WTC11 (cell line): ENCODE measurements at regions not wholly inside any gene's neighbourhood (a gene's known extent, or its start where the extent isn't known, plus 50 kb on each side); places are given as distances from the start of the nearest gene placed in this dataset.

Experiments used
- ATAC-seq: fragments of 200-7000 bp; cut with Tn5 transposase; 2 replicates; pipeline ENCODE4 v1.10.0; 2021; ENCODE audit warnings: mild to moderate bottlenecking, moderate library complexity
- CTCF ChIA-PET: fragments of 300-600 bp; sonication (Branson Sonifier 250); formaldehyde crosslinking; loops from one replicate; lab custom pipeline; 2021; ENCODE audit warnings: antibody characterized with exemption; lab: Charles Lee
- POLR2A ChIA-PET: fragments of 350-600 bp; sonication (Branson Sonifier 250); formaldehyde crosslinking; loops from one replicate; lab custom pipeline; 2021; ENCODE audit warnings: antibody characterized with exemption; lab: Charles Lee
- DNase-seq: peaks from one replicate; pipeline ENCODE4 v3.0.0; 2021; ENCODE audit warnings: low spot score
- H3K27ac Mint-ChIP-seq: 2 replicates; pipeline ENCODE4 v1.8.0; 2021; ENCODE audit warnings: mixed read lengths
- H3K27me3 Mint-ChIP-seq: 2 replicates; pipeline ENCODE4 v1.8.0; 2021; ENCODE audit warnings: low read depth, mild to moderate bottlenecking, moderate library complexity, mixed read lengths
- H3K36me3 Mint-ChIP-seq: 2 replicates; pipeline ENCODE4 v1.8.0; 2021; ENCODE audit warnings: mixed read lengths
- H3K4me1 Mint-ChIP-seq: 2 replicates; pipeline ENCODE4 v1.8.0; 2022; ENCODE audit warnings: mixed read lengths
- H3K4me3 Mint-ChIP-seq: 2 replicates; pipeline ENCODE4 v1.8.0; 2021; ENCODE audit warnings: mild to moderate bottlenecking, moderate library complexity, mixed read lengths
- H3K9me3 Mint-ChIP-seq: 2 replicates; pipeline ENCODE4 v1.8.0; 2021; ENCODE audit warnings: mixed read lengths
- ATF1 ChIP-seq: sonication (generic); formaldehyde crosslinking; IDR thresholded peaks from 2 replicates; pipeline ENCODE4 v1.8.1; 2023; ENCODE audit warnings: mild to moderate bottlenecking, moderate library complexity, missing genetic modification reagents
- ESRRA ChIP-seq: sonication (generic); formaldehyde crosslinking; IDR thresholded peaks from 2 replicates; pipeline ENCODE4 v1.8.1; 2022; ENCODE audit warnings: mild to moderate bottlenecking, missing genetic modification reagents, borderline replicate concordance
- FOXJ3 ChIP-seq: sonication (generic); formaldehyde crosslinking; IDR thresholded peaks from 2 replicates; pipeline ENCODE4 v1.9.0; 2021; ENCODE audit warnings: missing genetic modification reagents, mild to moderate bottlenecking, borderline replicate concordance
- FOXP1 ChIP-seq: sonication (generic); formaldehyde crosslinking; IDR thresholded peaks from 2 replicates; pipeline ENCODE4 v1.8.0; 2022; ENCODE audit warnings: missing genetic modification reagents, mild to moderate bottlenecking, moderate library complexity, borderline replicate concordance
- JUN ChIP-seq: sonication (generic); formaldehyde crosslinking; IDR thresholded peaks from 2 replicates; pipeline ENCODE4 v1.8.0; 2023; ENCODE audit warnings: mild to moderate bottlenecking, missing genetic modification reagents
- KAT7 ChIP-seq: sonication (generic); formaldehyde crosslinking; IDR thresholded peaks from 2 replicates; pipeline ENCODE4 v1.8.1; 2023; ENCODE audit warnings: missing genetic modification reagents, mild to moderate bottlenecking, borderline replicate concordance
- MXD4 ChIP-seq: fragments of 250-450 bp; sonication (Bioruptor Pico); IDR thresholded peaks from 2 replicates; pipeline ENCODE4 v1.8.0; 2021; ENCODE audit warnings: mild to moderate bottlenecking, moderate library complexity, borderline replicate concordance
- NFATC4 ChIP-seq: fragments of 250-450 bp; sonication (Bioruptor Pico); IDR thresholded peaks from 2 replicates; pipeline ENCODE4 v1.9.0; 2021; ENCODE audit warnings: mild to moderate bottlenecking
- NR3C1 ChIP-seq: sonication (generic); formaldehyde crosslinking; conservative IDR thresholded peaks from 2 replicates; pipeline ENCODE4 v1.8.1; 2023; ENCODE audit warnings: low read depth, mild to moderate bottlenecking, missing genetic modification reagents
- ZNF121 ChIP-seq: sonication (generic); formaldehyde crosslinking; IDR thresholded peaks from 2 replicates; pipeline ENCODE4 v1.8.0; 2023; ENCODE audit warnings: missing genetic modification reagents
- ZNF219 ChIP-seq: sonication (generic); formaldehyde crosslinking; IDR thresholded peaks from 2 replicates; pipeline ENCODE4 v1.8.0; 2023; ENCODE audit warnings: missing genetic modification reagents, mild to moderate bottlenecking, borderline replicate concordance
- ZNF263 ChIP-seq: sonication (generic); formaldehyde crosslinking; IDR thresholded peaks from 2 replicates; pipeline ENCODE4 v1.8.1; 2022; ENCODE audit warnings: low read depth, mild to moderate bottlenecking, moderate library complexity, missing genetic modification reagents
- TF ChIP-seq, protein P1 (sequence below): sonication (generic); formaldehyde crosslinking; IDR thresholded peaks from 2 replicates; pipeline ENCODE4 v1.8.1; 2023; ENCODE audit warnings: mild to moderate bottlenecking, missing genetic modification reagents, moderate library complexity
- TF ChIP-seq, protein P2 (sequence below): sonication (generic); formaldehyde crosslinking; IDR thresholded peaks from 2 replicates; pipeline ENCODE4 v1.8.0; 2022; ENCODE audit warnings: missing genetic modification reagents
- TF ChIP-seq, protein P3 (sequence below): sonication (generic); formaldehyde crosslinking; IDR thresholded peaks from 2 replicates; pipeline ENCODE4 v1.8.0; 2022; ENCODE audit warnings: mild to moderate bottlenecking, missing genetic modification reagents
- TF ChIP-seq, protein P4 (sequence below): sonication (generic); formaldehyde crosslinking; IDR thresholded peaks from 2 replicates; pipeline ENCODE4 v1.8.0; 2023; ENCODE audit warnings: missing genetic modification reagents
- TF ChIP-seq, protein P5 (sequence below): sonication (generic); formaldehyde crosslinking; IDR thresholded peaks from 2 replicates; pipeline ENCODE4 v1.8.0; 2023; ENCODE audit warnings: mild to moderate bottlenecking, missing genetic modification reagents
- TF ChIP-seq, protein P6 (sequence below): sonication (generic); formaldehyde crosslinking; IDR thresholded peaks from 2 replicates; pipeline ENCODE4 v1.8.0; 2022; ENCODE audit warnings: mild to moderate bottlenecking, missing genetic modification reagents
- TF ChIP-seq, protein P7 (sequence below): sonication (generic); formaldehyde crosslinking; IDR thresholded peaks from 2 replicates; pipeline ENCODE4 v1.8.1; 2023; ENCODE audit warnings: mild to moderate bottlenecking, missing genetic modification reagents

DNA sequence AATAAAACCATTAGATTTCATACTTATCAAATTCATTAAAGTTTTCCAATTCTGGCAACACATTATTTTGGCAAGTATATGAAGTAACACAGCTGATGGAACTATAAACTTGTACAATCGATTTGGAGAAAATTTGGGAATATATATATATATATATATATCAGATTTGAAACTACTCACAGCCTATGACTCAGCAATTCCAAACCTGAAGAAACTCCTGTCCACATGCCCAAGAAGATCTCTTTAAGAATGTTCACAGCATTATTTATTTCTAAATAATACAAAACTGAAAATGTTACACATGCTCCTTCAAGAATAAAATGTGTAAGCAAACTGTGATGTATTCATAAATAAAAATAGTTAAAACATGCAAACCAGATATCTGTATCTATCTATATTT, 270.1 kb downstream of the TFAP2A start:
- H3K27ac Mint-ChIP-seq: no peak overlapping the region
- peaks cover 29% of the 10 kb centered on the region for H3K4me1 Mint-ChIP-seq
- POLR2A ChIA-PET: interaction anchor here (0.6 kb wide), 1 partner anchor 67 kb away, joined by 3 read pairs; no protein-coding TSS in a partner anchor
- no peak for ATAC-seq
- DNase-seq: no peak
- H3K36me3 Mint-ChIP-seq: no peaks in the 10 kb centered on the region
- H3K9me3 Mint-ChIP-seq: no peaks in the 10 kb centered on the region
- no peaks in the 10 kb centered on the region for H3K27me3 Mint-ChIP-seq
- TF ChIP-seq NFATC4 (CRISPR knock-in tag) (no peak), FOXJ3 (CRISPR knock-in tag) (no peak), ESRRA (CRISPR knock-in tag) (no peak), NR3C1 (CRISPR knock-in tag) (no peak), JUN (CRISPR knock-in tag) (no peak), MXD4 (CRISPR knock-in tag) (no peak), ZNF121 (CRISPR knock-in tag) (no peak), FOXP1 (no peak), KAT7 (CRISPR knock-in tag) (no peak), ZNF263 (CRISPR knock-in tag) (no peak), ZNF219 (CRISPR knock-in tag) (no peak), ATF1 (no peak)
- TF ChIP-seq, protein P1, sequence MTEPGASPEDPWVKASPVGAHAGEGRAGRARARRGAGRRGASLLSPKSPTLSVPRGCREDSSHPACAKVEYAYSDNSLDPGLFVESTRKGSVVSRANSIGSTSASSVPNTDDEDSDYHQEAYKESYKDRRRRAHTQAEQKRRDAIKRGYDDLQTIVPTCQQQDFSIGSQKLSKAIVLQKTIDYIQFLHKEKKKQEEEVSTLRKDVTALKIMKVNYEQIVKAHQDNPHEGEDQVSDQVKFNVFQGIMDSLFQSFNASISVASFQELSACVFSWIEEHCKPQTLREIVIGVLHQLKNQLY: no peak
- TF ChIP-seq, protein P2, sequence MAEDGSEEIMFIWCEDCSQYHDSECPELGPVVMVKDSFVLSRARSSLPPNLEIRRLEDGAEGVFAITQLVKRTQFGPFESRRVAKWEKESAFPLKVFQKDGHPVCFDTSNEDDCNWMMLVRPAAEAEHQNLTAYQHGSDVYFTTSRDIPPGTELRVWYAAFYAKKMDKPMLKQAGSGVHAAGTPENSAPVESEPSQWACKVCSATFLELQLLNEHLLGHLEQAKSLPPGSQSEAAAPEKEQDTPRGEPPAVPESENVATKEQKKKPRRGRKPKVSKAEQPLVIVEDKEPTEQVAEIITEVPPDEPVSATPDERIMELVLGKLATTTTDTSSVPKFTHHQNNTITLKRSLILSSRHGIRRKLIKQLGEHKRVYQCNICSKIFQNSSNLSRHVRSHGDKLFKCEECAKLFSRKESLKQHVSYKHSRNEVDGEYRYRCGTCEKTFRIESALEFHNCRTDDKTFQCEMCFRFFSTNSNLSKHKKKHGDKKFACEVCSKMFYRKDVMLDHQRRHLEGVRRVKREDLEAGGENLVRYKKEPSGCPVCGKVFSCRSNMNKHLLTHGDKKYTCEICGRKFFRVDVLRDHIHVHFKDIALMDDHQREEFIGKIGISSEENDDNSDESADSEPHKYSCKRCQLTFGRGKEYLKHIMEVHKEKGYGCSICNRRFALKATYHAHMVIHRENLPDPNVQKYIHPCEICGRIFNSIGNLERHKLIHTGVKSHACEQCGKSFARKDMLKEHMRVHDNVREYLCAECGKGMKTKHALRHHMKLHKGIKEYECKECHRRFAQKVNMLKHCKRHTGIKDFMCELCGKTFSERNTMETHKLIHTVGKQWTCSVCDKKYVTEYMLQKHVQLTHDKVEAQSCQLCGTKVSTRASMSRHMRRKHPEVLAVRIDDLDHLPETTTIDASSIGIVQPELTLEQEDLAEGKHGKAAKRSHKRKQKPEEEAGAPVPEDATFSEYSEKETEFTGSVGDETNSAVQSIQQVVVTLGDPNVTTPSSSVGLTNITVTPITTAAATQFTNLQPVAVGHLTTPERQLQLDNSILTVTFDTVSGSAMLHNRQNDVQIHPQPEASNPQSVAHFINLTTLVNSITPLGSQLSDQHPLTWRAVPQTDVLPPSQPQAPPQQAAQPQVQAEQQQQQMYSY (CRISPR knock-in tag): no peak
- TF ChIP-seq, protein P3, sequence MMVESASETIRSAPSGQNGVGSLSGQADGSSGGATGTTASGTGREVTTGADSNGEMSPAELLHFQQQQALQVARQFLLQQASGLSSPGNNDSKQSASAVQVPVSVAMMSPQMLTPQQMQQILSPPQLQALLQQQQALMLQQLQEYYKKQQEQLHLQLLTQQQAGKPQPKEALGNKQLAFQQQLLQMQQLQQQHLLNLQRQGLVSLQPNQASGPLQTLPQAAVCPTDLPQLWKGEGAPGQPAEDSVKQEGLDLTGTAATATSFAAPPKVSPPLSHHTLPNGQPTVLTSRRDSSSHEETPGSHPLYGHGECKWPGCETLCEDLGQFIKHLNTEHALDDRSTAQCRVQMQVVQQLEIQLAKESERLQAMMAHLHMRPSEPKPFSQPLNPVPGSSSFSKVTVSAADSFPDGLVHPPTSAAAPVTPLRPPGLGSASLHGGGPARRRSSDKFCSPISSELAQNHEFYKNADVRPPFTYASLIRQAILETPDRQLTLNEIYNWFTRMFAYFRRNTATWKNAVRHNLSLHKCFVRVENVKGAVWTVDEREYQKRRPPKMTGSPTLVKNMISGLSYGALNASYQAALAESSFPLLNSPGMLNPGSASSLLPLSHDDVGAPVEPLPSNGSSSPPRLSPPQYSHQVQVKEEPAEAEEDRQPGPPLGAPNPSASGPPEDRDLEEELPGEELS (CRISPR knock-in tag): no peak
- TF ChIP-seq, protein P4, sequence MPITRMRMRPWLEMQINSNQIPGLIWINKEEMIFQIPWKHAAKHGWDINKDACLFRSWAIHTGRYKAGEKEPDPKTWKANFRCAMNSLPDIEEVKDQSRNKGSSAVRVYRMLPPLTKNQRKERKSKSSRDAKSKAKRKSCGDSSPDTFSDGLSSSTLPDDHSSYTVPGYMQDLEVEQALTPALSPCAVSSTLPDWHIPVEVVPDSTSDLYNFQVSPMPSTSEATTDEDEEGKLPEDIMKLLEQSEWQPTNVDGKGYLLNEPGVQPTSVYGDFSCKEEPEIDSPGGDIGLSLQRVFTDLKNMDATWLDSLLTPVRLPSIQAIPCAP: no peak
- TF ChIP-seq, protein P5, sequence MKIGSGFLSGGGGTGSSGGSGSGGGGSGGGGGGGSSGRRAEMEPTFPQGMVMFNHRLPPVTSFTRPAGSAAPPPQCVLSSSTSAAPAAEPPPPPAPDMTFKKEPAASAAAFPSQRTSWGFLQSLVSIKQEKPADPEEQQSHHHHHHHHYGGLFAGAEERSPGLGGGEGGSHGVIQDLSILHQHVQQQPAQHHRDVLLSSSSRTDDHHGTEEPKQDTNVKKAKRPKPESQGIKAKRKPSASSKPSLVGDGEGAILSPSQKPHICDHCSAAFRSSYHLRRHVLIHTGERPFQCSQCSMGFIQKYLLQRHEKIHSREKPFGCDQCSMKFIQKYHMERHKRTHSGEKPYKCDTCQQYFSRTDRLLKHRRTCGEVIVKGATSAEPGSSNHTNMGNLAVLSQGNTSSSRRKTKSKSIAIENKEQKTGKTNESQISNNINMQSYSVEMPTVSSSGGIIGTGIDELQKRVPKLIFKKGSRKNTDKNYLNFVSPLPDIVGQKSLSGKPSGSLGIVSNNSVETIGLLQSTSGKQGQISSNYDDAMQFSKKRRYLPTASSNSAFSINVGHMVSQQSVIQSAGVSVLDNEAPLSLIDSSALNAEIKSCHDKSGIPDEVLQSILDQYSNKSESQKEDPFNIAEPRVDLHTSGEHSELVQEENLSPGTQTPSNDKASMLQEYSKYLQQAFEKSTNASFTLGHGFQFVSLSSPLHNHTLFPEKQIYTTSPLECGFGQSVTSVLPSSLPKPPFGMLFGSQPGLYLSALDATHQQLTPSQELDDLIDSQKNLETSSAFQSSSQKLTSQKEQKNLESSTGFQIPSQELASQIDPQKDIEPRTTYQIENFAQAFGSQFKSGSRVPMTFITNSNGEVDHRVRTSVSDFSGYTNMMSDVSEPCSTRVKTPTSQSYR: no peak
- TF ChIP-seq, protein P6, sequence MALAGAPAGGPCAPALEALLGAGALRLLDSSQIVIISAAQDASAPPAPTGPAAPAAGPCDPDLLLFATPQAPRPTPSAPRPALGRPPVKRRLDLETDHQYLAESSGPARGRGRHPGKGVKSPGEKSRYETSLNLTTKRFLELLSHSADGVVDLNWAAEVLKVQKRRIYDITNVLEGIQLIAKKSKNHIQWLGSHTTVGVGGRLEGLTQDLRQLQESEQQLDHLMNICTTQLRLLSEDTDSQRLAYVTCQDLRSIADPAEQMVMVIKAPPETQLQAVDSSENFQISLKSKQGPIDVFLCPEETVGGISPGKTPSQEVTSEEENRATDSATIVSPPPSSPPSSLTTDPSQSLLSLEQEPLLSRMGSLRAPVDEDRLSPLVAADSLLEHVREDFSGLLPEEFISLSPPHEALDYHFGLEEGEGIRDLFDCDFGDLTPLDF (CRISPR knock-in tag): no peak
- TF ChIP-seq, protein P7, sequence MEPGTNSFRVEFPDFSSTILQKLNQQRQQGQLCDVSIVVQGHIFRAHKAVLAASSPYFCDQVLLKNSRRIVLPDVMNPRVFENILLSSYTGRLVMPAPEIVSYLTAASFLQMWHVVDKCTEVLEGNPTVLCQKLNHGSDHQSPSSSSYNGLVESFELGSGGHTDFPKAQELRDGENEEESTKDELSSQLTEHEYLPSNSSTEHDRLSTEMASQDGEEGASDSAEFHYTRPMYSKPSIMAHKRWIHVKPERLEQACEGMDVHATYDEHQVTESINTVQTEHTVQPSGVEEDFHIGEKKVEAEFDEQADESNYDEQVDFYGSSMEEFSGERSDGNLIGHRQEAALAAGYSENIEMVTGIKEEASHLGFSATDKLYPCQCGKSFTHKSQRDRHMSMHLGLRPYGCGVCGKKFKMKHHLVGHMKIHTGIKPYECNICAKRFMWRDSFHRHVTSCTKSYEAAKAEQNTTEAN (CRISPR knock-in tag): no peak
- no peak overlapping the region for H3K4me3 Mint-ChIP-seq
- CTCF ChIA-PET: no interaction called here
